ENCODE measurements at regions not wholly inside any gene's neighbourhood (a gene's known extent, or its start where the extent isn't known, plus 50 kb on each side); places are given as distances from the start of the nearest gene placed in this dataset.

GRCh38 chr4:35975617-35976355 lies 268.5 kb downstream of the ARAP2 start:
- TF ChIP-seq TCF12 (IDR thresholded peaks at IDR 0.05; ENCODE audit: low read depth) (no peak), MAX (IDR thresholded peaks at IDR 0.05) (no peak), REST (IDR thresholded peaks at IDR 0.05; ENCODE audit: low read depth) (no peak), CREB1 (IDR thresholded peaks at IDR 0.05; ENCODE audit: low read depth) (no peak), YY1 (IDR thresholded peaks at IDR 0.05; ENCODE audit: low read depth) (no peak), EP300 (IDR thresholded peaks at IDR 0.05; ENCODE audit: borderline replicate concordance) (no peak), RAD21 (IDR thresholded peaks at IDR 0.05; ENCODE audit: low read depth) (no peak), NFIC (IDR thresholded peaks at IDR 0.05) (no peak), TAF1 (IDR thresholded peaks at IDR 0.05; ENCODE audit: low read depth) (no peak), CEBPB (IDR thresholded peaks at IDR 0.05) (no peak), EGR1 (IDR thresholded peaks at IDR 0.05) (no peak), ZBTB7A (IDR thresholded peaks at IDR 0.05; ENCODE audit: low read depth) (no peak), USF1 (IDR thresholded peaks at IDR 0.05) (no peak), TEAD4 (IDR thresholded peaks at IDR 0.05) (no peak)
